ENCODE measurements at regions not wholly inside any gene's neighbourhood (a gene's known extent, or its start where the extent isn't known, plus 50 kb on each side); places are given as distances from the start of the nearest gene placed in this dataset.

GRCh38 chr17:6901086-6901485, 69.6 kb upstream of the TEKT1 start:
- TF ChIP-seq POLR2AphosphoS5 (IDR thresholded peaks at IDR 0.05; ENCODE audit: low read depth, low read length) (no peak), SIN3A (IDR thresholded peaks at IDR 0.05; ENCODE audit: borderline replicate concordance, insufficient read depth, low read depth, low read length) (no peak)
